WTC11 (cell line): ENCODE measurements at regions not wholly inside any gene's neighbourhood (a gene's known extent, or its start where the extent isn't known, plus 50 kb on each side); places are given as distances from the start of the nearest gene placed in this dataset.

ENCODE experiments used
- ATAC-seq: fragments of 200-7000 bp; cut with Tn5 transposase; 2 replicates; pipeline ENCODE4 v1.10.0; 2021; ENCODE audit warnings: mild to moderate bottlenecking, moderate library complexity
- CTCF ChIA-PET: fragments of 300-600 bp; sonication (Branson Sonifier 250); formaldehyde crosslinking; loops from one replicate; lab custom pipeline; 2021; ENCODE audit warnings: antibody characterized with exemption; lab: Charles Lee
- POLR2A ChIA-PET: fragments of 350-600 bp; sonication (Branson Sonifier 250); formaldehyde crosslinking; loops from one replicate; lab custom pipeline; 2021; ENCODE audit warnings: antibody characterized with exemption; lab: Charles Lee
- DNase-seq: peaks from one replicate; pipeline ENCODE4 v3.0.0; 2021; ENCODE audit warnings: low spot score
- H3K27ac Mint-ChIP-seq: 2 replicates; pipeline ENCODE4 v1.8.0; 2021; ENCODE audit warnings: mixed read lengths
- H3K27me3 Mint-ChIP-seq: 2 replicates; pipeline ENCODE4 v1.8.0; 2021; ENCODE audit warnings: low read depth, mild to moderate bottlenecking, moderate library complexity, mixed read lengths
- H3K36me3 Mint-ChIP-seq: 2 replicates; pipeline ENCODE4 v1.8.0; 2021; ENCODE audit warnings: mixed read lengths
- H3K4me1 Mint-ChIP-seq: 2 replicates; pipeline ENCODE4 v1.8.0; 2022; ENCODE audit warnings: mixed read lengths
- H3K4me3 Mint-ChIP-seq: 2 replicates; pipeline ENCODE4 v1.8.0; 2021; ENCODE audit warnings: mild to moderate bottlenecking, moderate library complexity, mixed read lengths
- H3K9me3 Mint-ChIP-seq: 2 replicates; pipeline ENCODE4 v1.8.0; 2021; ENCODE audit warnings: mixed read lengths
- GABPB1 ChIP-seq: sonication (generic); formaldehyde crosslinking; IDR thresholded peaks from 2 replicates; pipeline ENCODE4 v1.8.1; 2023; ENCODE audit warnings: mild to moderate bottlenecking, missing genetic modification reagents
- GTF2I ChIP-seq: fragments of 250-450 bp; sonication (Bioruptor Pico); conservative IDR thresholded peaks from 2 replicates; pipeline ENCODE4 v1.4.0; 2021; ENCODE audit warnings: mild to moderate bottlenecking
- MLX ChIP-seq: sonication (generic); formaldehyde crosslinking; IDR thresholded peaks from 2 replicates; pipeline ENCODE4 v1.8.1; 2023; ENCODE audit warnings: mild to moderate bottlenecking, missing genetic modification reagents, moderate library complexity
- PRDM15 ChIP-seq: sonication (generic); formaldehyde crosslinking; IDR thresholded peaks from 2 replicates; pipeline ENCODE4 v1.8.0; 2022; ENCODE audit warnings: missing genetic modification reagents
- PREB ChIP-seq: sonication (generic); formaldehyde crosslinking; IDR thresholded peaks from 2 replicates; pipeline ENCODE4 v1.8.1; 2022; ENCODE audit warnings: mild to moderate bottlenecking, missing genetic modification reagents, moderate library complexity, borderline replicate concordance
- SMAD3 ChIP-seq: sonication (generic); formaldehyde crosslinking; IDR thresholded peaks from 2 replicates; pipeline ENCODE4 v1.8.0; 2022; ENCODE audit warnings: missing genetic modification reagents, mild to moderate bottlenecking, borderline replicate concordance
- TCF7 ChIP-seq: sonication (generic); formaldehyde crosslinking; IDR thresholded peaks from 2 replicates; pipeline ENCODE4 v1.8.0; 2022; ENCODE audit warnings: mild to moderate bottlenecking, low read depth, missing genetic modification reagents, moderate library complexity
- USF2 ChIP-seq: sonication (generic); formaldehyde crosslinking; IDR thresholded peaks from 2 replicates; pipeline ENCODE4 v1.8.1; 2023; ENCODE audit warnings: mild to moderate bottlenecking, missing genetic modification reagents, moderate library complexity
- ZBTB43 ChIP-seq: sonication (generic); formaldehyde crosslinking; IDR thresholded peaks from 2 replicates; pipeline ENCODE4 v1.8.1; 2023; ENCODE audit warnings: mild to moderate bottlenecking, missing genetic modification reagents
- ZNF232 ChIP-seq: sonication (generic); formaldehyde crosslinking; IDR thresholded peaks from 2 replicates; pipeline ENCODE4 v1.8.0; 2022; ENCODE audit warnings: mild to moderate bottlenecking, missing genetic modification reagents
- ZNF281 ChIP-seq: sonication (generic); formaldehyde crosslinking; IDR thresholded peaks from 2 replicates; pipeline ENCODE4 v1.8.0; 2023; ENCODE audit warnings: mild to moderate bottlenecking, missing genetic modification reagents
- ZNF425 ChIP-seq: fragments of 250-450 bp; sonication (Bioruptor Pico); conservative IDR thresholded peaks from 2 replicates; pipeline ENCODE4 v1.9.0; 2021; ENCODE audit warnings: mild to moderate bottlenecking
- ZNF532 ChIP-seq: fragments of 250-450 bp; sonication (Bioruptor Pico); IDR thresholded peaks from 2 replicates; pipeline ENCODE4 v1.9.0; 2021; ENCODE audit warnings: mild to moderate bottlenecking, borderline replicate concordance

GRCh38 chr1:34302798-34303197 lies 126.1 kb downstream of the C1orf94 start:
- Mint-ChIP-seq H3K4me3 (no peak overlapping the region), H3K27me3 (peaks cover 22% of the 10 kb centered on the region), H3K9me3 (peaks cover 33% of the 10 kb centered on the region), H3K27ac (no peak overlapping the region), H3K36me3 (peaks cover 6% of the 10 kb centered on the region; the same call in 1 of the 2 replicates), H3K4me1 (no peaks in the 10 kb centered on the region)
- TF ChIP-seq MLX (CRISPR knock-in tag) (no peak), SMAD3 (CRISPR knock-in tag) (no peak), ZNF232 (CRISPR knock-in tag) (no peak), ZNF425 (CRISPR knock-in tag) (no peak)
- no peak for DNase-seq
- ATAC-seq: no peak
- ChIA-PET CTCF (no interaction called here), POLR2A (no interaction called here)

- no peak overlapping the region for H3K4me3 Mint-ChIP-seq
- ATAC-seq (no peak), DNase-seq (no peak)
- H3K9me3 Mint-ChIP-seq: peaks cover 33% of the 10 kb centered on the region
- CTCF ChIA-PET: no interaction called here
- H3K27ac Mint-ChIP-seq: no peak overlapping the region
- POLR2A ChIA-PET: no interaction called here
- H3K4me1 Mint-ChIP-seq: no peaks in the 10 kb centered on the region
- H3K36me3 Mint-ChIP-seq: peaks cover 6% of the 10 kb centered on the region; the same call in 1 of the 2 replicates
- H3K27me3 Mint-ChIP-seq: peaks cover 27% of the 10 kb centered on the region
- TF ChIP-seq PREB (CRISPR knock-in tag): no peak
- no peak for TF ChIP-seq USF2 (CRISPR knock-in tag)
- TF ChIP-seq GABPB1: no peak
- TF ChIP-seq ZBTB43: no peak
- no peak for TF ChIP-seq TCF7
- TF ChIP-seq MLX (CRISPR knock-in tag): no peak
- no peak for TF ChIP-seq ZNF281 (CRISPR knock-in tag)
- TF ChIP-seq PRDM15 (CRISPR knock-in tag): no peak
- TF ChIP-seq ZNF532: no peak
- no peak for TF ChIP-seq GTF2I (CRISPR knock-in tag)
Observed at GRCh38 chr1:34303218-34303617, 126.5 kb downstream of the C1orf94 start.
